K562 (cell line): ENCODE measurements at regions not wholly inside any gene's neighbourhood (a gene's known extent, or its start where the extent isn't known, plus 50 kb on each side); places are given as distances from the start of the nearest gene placed in this dataset.

Experiments
- GTF2F1 ChIP-seq: IDR thresholded peaks from 2 replicates; pipeline ENCODE4 v1.6.1; 2011; ENCODE audit warnings: low read depth, low read length, improper control_type of control experiment
- POLR2AphosphoS5 ChIP-seq: IDR thresholded peaks from 2 replicates; pipeline ENCODE4 v1.6.1; 2011; ENCODE audit warnings: mild to moderate bottlenecking, low read depth, low read length, moderate library complexity; ENCODE audit not compliant: control insufficient read depth, insufficient read depth
- SETDB1 ChIP-seq: IDR thresholded peaks from one replicate; pipeline ENCODE4 v1.6.1; 2012; ENCODE audit warnings: low read length, control low read depth, inconsistent platforms
- TCF7L2 ChIP-seq: fragments of 150-350 bp; IDR thresholded peaks from 2 replicates; pipeline ENCODE4 v1.6.1; 2016; ENCODE audit warnings: low read depth, mild to moderate bottlenecking, low read length, moderate library complexity
- TF ChIP-seq, protein P1 (sequence below), 3 experiments: IDR thresholded peaks in 2 of 3; conservative IDR thresholded peaks in 1 of 3; 2 replicates each; pipeline ENCODE4 v1.5.1; 2011 to 2012; ENCODE audit warnings: low read length in 3 of 3, mild to moderate bottlenecking in 3 of 3, control low read depth in 2 of 3, improper control_type of control experiment in 1 of 3, inconsistent platforms in 1 of 3, low read depth in 1 of 3, mixed read lengths in 1 of 3, moderate library complexity in 1 of 3; ENCODE audit not compliant: insufficient read depth in 2 of 3
- TF ChIP-seq, protein P2 (sequence below), 2 experiments: fragments of 450-650 bp; formaldehyde crosslinking in 1 of 2; IDR thresholded peaks; 2 replicates each; pipeline versions ENCODE4 v1.4.0 to v1.6.1; 2014 to 2020; ENCODE audit warnings: mild to moderate bottlenecking in 2 of 2, borderline replicate concordance in 1 of 2, low read depth in 1 of 2
- TF ChIP-seq, protein P3 (sequence below): sonication (generic); formaldehyde crosslinking; IDR thresholded peaks from 2 replicates; pipeline ENCODE4 v1.4.0; 2020; ENCODE audit warnings: mild to moderate bottlenecking, missing genetic modification reagents

DNA sequence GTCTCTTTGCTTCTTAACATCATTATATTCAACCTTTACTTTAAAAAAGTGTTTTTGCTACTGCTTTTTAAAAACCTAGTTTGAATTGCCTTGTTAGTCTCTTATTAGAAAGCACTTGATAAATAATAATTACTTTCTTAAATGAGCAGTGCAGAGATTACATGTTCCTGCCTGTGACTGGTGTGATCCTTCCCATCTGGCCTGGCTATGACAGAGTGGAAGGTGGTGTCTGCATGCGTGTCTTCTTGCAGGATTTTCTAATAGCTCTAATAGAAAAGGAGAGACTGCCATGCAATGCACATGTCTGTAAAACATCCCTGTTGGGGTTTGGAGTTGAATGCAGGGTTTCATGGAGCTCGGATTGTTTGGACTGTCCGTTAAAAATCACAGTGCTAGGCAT lies 425.8 kb upstream of the TPM1 start:
- TF ChIP-seq, protein P1, sequence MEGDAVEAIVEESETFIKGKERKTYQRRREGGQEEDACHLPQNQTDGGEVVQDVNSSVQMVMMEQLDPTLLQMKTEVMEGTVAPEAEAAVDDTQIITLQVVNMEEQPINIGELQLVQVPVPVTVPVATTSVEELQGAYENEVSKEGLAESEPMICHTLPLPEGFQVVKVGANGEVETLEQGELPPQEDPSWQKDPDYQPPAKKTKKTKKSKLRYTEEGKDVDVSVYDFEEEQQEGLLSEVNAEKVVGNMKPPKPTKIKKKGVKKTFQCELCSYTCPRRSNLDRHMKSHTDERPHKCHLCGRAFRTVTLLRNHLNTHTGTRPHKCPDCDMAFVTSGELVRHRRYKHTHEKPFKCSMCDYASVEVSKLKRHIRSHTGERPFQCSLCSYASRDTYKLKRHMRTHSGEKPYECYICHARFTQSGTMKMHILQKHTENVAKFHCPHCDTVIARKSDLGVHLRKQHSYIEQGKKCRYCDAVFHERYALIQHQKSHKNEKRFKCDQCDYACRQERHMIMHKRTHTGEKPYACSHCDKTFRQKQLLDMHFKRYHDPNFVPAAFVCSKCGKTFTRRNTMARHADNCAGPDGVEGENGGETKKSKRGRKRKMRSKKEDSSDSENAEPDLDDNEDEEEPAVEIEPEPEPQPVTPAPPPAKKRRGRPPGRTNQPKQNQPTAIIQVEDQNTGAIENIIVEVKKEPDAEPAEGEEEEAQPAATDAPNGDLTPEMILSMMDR (IDR thresholded peaks at IDR 0.05 in 2 of 3, conservative IDR thresholded peaks at IDR 0.05 in 1 of 3; ENCODE audit: insufficient read depth in 2 of 3, low read depth in 1 of 3, low read length in 3 of 3) = no peak
- TF ChIP-seq, protein P2, sequence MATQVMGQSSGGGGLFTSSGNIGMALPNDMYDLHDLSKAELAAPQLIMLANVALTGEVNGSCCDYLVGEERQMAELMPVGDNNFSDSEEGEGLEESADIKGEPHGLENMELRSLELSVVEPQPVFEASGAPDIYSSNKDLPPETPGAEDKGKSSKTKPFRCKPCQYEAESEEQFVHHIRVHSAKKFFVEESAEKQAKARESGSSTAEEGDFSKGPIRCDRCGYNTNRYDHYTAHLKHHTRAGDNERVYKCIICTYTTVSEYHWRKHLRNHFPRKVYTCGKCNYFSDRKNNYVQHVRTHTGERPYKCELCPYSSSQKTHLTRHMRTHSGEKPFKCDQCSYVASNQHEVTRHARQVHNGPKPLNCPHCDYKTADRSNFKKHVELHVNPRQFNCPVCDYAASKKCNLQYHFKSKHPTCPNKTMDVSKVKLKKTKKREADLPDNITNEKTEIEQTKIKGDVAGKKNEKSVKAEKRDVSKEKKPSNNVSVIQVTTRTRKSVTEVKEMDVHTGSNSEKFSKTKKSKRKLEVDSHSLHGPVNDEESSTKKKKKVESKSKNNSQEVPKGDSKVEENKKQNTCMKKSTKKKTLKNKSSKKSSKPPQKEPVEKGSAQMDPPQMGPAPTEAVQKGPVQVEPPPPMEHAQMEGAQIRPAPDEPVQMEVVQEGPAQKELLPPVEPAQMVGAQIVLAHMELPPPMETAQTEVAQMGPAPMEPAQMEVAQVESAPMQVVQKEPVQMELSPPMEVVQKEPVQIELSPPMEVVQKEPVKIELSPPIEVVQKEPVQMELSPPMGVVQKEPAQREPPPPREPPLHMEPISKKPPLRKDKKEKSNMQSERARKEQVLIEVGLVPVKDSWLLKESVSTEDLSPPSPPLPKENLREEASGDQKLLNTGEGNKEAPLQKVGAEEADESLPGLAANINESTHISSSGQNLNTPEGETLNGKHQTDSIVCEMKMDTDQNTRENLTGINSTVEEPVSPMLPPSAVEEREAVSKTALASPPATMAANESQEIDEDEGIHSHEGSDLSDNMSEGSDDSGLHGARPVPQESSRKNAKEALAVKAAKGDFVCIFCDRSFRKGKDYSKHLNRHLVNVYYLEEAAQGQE (IDR thresholded peaks at IDR 0.05; ENCODE audit: borderline replicate concordance) = no peak
- TF ChIP-seq, protein P2 (CRISPR knock-in tag; IDR thresholded peaks at IDR 0.05; ENCODE audit: low read depth) = no peak
- no peak for TF ChIP-seq TCF7L2
- no peak for TF ChIP-seq POLR2AphosphoS5
- TF ChIP-seq SETDB1 = no peak
- no peak for TF ChIP-seq GTF2F1
- TF ChIP-seq, protein P3, sequence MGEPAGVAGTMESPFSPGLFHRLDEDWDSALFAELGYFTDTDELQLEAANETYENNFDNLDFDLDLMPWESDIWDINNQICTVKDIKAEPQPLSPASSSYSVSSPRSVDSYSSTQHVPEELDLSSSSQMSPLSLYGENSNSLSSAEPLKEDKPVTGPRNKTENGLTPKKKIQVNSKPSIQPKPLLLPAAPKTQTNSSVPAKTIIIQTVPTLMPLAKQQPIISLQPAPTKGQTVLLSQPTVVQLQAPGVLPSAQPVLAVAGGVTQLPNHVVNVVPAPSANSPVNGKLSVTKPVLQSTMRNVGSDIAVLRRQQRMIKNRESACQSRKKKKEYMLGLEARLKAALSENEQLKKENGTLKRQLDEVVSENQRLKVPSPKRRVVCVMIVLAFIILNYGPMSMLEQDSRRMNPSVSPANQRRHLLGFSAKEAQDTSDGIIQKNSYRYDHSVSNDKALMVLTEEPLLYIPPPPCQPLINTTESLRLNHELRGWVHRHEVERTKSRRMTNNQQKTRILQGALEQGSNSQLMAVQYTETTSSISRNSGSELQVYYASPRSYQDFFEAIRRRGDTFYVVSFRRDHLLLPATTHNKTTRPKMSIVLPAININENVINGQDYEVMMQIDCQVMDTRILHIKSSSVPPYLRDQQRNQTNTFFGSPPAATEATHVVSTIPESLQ (CRISPR knock-in tag) = no peak
